PC-9 (cell line): ENCODE measurements at regions not wholly inside any gene's neighbourhood (a gene's known extent, or its start where the extent isn't known, plus 50 kb on each side); places are given as distances from the start of the nearest gene placed in this dataset.

Experiments
- BruUV-seq: library from RNA; stranded (reverse); fragments of 400-500 nt; replicated peaks from 2 replicates; lab custom pipeline; 2021; lab: Mats Ljungman, UMichigan
- CTCF ChIA-PET: fragments of 300-600 bp; sonication (Branson Sonifier 250); formaldehyde crosslinking; loops from one replicate; lab custom pipeline; 2022; ENCODE audit warnings: antibody characterized with exemption; lab: Charles Lee
- POLR2A ChIA-PET: fragments of 300-600 bp; sonication (Branson Sonifier 250); formaldehyde crosslinking; loops from one replicate; lab custom pipeline; 2022; ENCODE audit warnings: antibody characterized with exemption; ENCODE audit not compliant: unreplicated experiment; lab: Charles Lee
- DNase-seq, 2 experiments: peaks; one replicate each; pipeline versions ENCODE4 v3.0.0 to v3.0.0-alpha.2; 2015 to 2022; ENCODE audit warnings: mixed read lengths in 1 of 2
- H2AFZ ChIP-seq: fragments of 200-600 bp; sonication (generic); 2 replicates; pipeline ENCODE4 v1.8.1; 2017; ENCODE audit warnings: antibody characterized with exemption
- H3F3A ChIP-seq: fragments of 200-600 bp; sonication (generic); 2 replicates; pipeline ENCODE4 v1.8.1; 2017; ENCODE audit warnings: antibody characterized with exemption, mild to moderate bottlenecking, low read depth; ENCODE audit not compliant: insufficient read depth
- H3K27ac ChIP-seq: fragments of 200-600 bp; sonication (generic); 2 replicates; pipeline ENCODE4 v1.6.1; 2016; ENCODE audit warnings: mixed run types
- H3K27me3 ChIP-seq: fragments of 200-600 bp; sonication (generic); 2 replicates; pipeline ENCODE4 v1.6.1; 2016; ENCODE audit warnings: low read depth, mixed run types; ENCODE audit not compliant: insufficient read depth
- H3K36me3 ChIP-seq: fragments of 200-600 bp; sonication (generic); 2 replicates; pipeline ENCODE4 v1.6.1; 2016; ENCODE audit warnings: low read depth, mixed run types
- H3K4me1 ChIP-seq: fragments of 200-600 bp; sonication (generic); replicated peaks from 2 replicates; pipeline ENCODE4 v1.6.1; 2016; ENCODE audit warnings: mixed run types; ENCODE audit not compliant: insufficient read depth
- H3K4me2 ChIP-seq: fragments of 200-600 bp; sonication (generic); 2 replicates; pipeline ENCODE4 v1.6.1; 2017; ENCODE audit warnings: mixed run types
- H3K4me3 ChIP-seq: fragments of 200-600 bp; sonication (generic); 2 replicates; pipeline ENCODE4 v1.6.1; 2016; ENCODE audit warnings: mixed run types
- H3K79me2 ChIP-seq: fragments of 200-600 bp; sonication (generic); 2 replicates; pipeline ENCODE4 v1.6.1; 2017; ENCODE audit warnings: low read depth, mixed run types
- H3K9me2 ChIP-seq: fragments of 200-600 bp; sonication (generic); 2 replicates; pipeline ENCODE4 v1.8.1; 2017; ENCODE audit warnings: mild to moderate bottlenecking; ENCODE audit not compliant: insufficient read depth
- H3K9me3 ChIP-seq: fragments of 200-600 bp; sonication (generic); 2 replicates; pipeline ENCODE4 v1.8.1; 2016; ENCODE audit warnings: low read depth; ENCODE audit not compliant: insufficient read depth
- H4K20me1 ChIP-seq: fragments of 200-600 bp; sonication (generic); 2 replicates; pipeline ENCODE4 v1.8.1; 2017; ENCODE audit not compliant: insufficient read depth
- EZH2 ChIP-seq: fragments of 200-600 bp; sonication (generic); IDR thresholded peaks from 2 replicates; pipeline ENCODE4 v1.8.0; 2017; ENCODE audit warnings: antibody characterized with exemption, low read depth
- intact Hi-C: fragments of 100-400 bp; cut with micrococcal nuclease; formaldehyde crosslinking; loops from one replicate; pipeline ENCODE4 v1.10.0; 2022; ENCODE audit not compliant: unreplicated experiment
- TF ChIP-seq, protein P1 (sequence below): fragments of 200-600 bp; sonication (generic); conservative IDR thresholded peaks from 2 replicates; pipeline ENCODE4 v1.6.1; 2017; ENCODE audit warnings: mixed run types, antibody characterized with exemption, mild to moderate bottlenecking, moderate library complexity

DNA sequence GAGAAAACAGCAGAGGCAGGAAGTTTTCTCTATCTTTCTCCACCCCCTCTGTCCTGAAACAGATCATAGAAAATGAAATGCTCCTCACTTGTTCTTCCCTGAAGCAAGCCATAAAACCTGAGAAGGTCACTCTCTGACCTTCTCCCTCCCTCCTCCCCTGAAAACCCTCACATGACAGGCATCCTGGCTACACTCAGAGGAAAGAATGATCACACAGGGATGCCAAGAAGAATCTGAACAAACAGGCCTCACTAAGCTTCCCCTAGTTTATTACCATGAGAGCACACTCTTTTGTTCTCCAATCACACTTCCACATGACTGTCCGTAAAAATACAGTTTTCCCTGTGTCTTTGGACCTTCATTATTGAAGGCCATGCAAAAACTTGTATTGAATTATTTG is 300.1 kb downstream of the BUD13 start:
- DNase-seq: no peak
- no TSS peak for BruUV-seq
- no peak for TF ChIP-seq EZH2
- Histone ChIP-seq H3K27ac (no peak overlapping the region), H3F3A (no peaks in the 10 kb centered on the region), H3K79me2 (no peaks in the 10 kb centered on the region), H3K4me1 (no peaks in the 10 kb centered on the region), H3K9me2 (no peaks in the 10 kb centered on the region), H2AFZ (no peak overlapping the region), H3K4me2 (no peak overlapping the region), H3K27me3 (peaks cover 21% of the 10 kb centered on the region; the same call in 1 of the 2 replicates), H3K36me3 (no peaks in the 10 kb centered on the region), H3K4me3 (no peak overlapping the region), H3K9me3 (no peaks in the 10 kb centered on the region), H4K20me1 (no peaks in the 10 kb centered on the region)
- ChIA-PET CTCF (no interaction called here), POLR2A (no interaction called here)
- intact Hi-C loops: no loop called here

DNA sequence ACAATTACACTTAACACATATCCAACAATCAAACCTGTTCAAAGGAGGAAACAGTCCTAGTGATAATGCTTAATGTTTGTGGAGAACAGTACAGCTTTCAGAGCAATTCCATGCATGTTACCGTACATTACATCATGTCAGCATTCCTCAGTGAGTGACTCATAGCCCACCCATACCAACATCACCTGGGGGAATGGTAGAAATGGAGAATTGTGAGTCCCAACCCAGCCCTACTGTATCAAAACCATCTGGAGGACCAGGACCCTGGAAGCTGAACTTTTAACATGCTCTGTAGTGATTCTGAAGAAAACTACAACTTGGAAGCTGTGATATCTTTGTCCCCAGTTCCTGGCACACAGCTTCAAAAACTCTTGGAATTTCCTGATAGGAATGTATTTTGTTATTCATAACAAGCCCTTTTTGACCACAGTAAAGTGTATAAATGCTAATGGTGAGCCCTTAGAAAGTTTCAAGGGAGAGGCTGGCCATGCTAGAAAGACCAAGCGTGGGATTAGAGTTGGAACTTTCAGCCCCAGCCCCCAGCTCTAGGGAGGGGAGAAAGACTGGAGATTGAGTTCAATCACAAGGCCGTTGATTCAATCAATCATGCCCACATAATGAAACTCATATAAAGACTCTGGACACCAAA is 301.1 kb downstream of the BUD13 start:
- no peak overlapping the region for H3K4me2 ChIP-seq
- CTCF ChIA-PET: no interaction called here
- intact Hi-C loops: no loop called here

DNA sequence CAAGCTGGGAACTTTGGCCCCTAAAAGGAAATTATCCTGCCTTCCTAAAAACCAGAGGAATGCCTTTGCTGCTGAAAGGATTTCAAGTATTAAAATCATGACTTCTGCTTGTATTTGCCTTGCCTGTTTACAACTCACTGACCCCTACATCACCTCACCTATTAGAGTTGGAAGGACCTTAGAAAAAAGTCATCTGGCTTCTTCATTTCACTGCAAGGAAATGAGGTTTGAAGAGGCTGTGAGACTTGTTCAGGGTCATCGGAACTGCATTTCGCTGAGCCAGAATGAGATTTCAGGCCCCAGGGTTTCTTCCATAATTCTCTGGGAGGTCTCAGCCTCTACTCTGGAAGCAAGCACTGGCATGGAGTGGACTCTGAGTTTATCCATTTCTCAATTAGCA is 304.1 kb downstream of the BUD13 start:
- TF ChIP-seq, protein P1, sequence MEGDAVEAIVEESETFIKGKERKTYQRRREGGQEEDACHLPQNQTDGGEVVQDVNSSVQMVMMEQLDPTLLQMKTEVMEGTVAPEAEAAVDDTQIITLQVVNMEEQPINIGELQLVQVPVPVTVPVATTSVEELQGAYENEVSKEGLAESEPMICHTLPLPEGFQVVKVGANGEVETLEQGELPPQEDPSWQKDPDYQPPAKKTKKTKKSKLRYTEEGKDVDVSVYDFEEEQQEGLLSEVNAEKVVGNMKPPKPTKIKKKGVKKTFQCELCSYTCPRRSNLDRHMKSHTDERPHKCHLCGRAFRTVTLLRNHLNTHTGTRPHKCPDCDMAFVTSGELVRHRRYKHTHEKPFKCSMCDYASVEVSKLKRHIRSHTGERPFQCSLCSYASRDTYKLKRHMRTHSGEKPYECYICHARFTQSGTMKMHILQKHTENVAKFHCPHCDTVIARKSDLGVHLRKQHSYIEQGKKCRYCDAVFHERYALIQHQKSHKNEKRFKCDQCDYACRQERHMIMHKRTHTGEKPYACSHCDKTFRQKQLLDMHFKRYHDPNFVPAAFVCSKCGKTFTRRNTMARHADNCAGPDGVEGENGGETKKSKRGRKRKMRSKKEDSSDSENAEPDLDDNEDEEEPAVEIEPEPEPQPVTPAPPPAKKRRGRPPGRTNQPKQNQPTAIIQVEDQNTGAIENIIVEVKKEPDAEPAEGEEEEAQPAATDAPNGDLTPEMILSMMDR: no peak
- TF ChIP-seq EZH2: no peak
- Histone ChIP-seq H3K36me3 (no peaks in the 10 kb centered on the region), H3K27me3 (peaks cover 44% of the 10 kb centered on the region), H3K9me2 (no peaks in the 10 kb centered on the region), H3K27ac (no peak overlapping the region), H3K4me2 (no peak overlapping the region), H3K79me2 (no peaks in the 10 kb centered on the region), H4K20me1 (no peaks in the 10 kb centered on the region), H3K4me3 (no peak overlapping the region), H3K4me1 (no peaks in the 10 kb centered on the region), H2AFZ (no peak overlapping the region), H3K9me3 (no peaks in the 10 kb centered on the region), H3F3A (no peaks in the 10 kb centered on the region)
- DNase-seq: no peak
- intact Hi-C loops: no loop called here
- ChIA-PET CTCF (no interaction called here), POLR2A (no interaction called here)
- no TSS peak for BruUV-seq

More for the DNA sequence above, 301.1 kb downstream of the BUD13 start:
- no TSS peak for BruUV-seq
- Histone ChIP-seq H2AFZ (no peak overlapping the region), H3K9me2 (no peaks in the 10 kb centered on the region), H3K27ac (no peak overlapping the region), H3K4me3 (no peak overlapping the region), H3K36me3 (no peaks in the 10 kb centered on the region), H3F3A (no peaks in the 10 kb centered on the region), H3K79me2 (no peaks in the 10 kb centered on the region), H3K4me1 (no peaks in the 10 kb centered on the region), H3K27me3 (peaks cover 30% of the 10 kb centered on the region), H3K9me3 (no peaks in the 10 kb centered on the region), H4K20me1 (no peaks in the 10 kb centered on the region)
- POLR2A ChIA-PET: no interaction called here
- DNase-seq: no peak
- no peak for TF ChIP-seq EZH2
- TF ChIP-seq, protein P1: no peak

DNA sequence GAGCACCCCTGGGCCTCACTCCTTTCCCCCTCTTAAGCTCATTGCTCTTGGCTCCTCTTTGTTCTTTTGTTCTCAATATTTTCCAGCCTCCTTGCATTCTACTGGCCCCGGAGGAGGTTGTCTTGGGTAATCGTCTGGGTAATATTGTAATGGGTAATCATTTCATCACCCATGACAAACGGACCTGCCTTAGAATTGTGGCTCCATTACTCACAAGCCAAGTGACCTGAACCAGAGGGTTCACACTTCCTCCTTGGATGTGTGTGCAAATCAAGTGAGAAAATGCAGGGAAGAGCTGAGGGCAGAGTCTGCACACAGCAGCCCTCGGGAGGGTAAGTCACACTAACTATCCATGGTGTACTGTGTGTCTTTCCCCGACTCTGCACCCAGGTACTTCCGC is 305.0 kb downstream of the BUD13 start:
- Histone ChIP-seq H3K36me3 (no peaks in the 10 kb centered on the region), H3K79me2 (no peaks in the 10 kb centered on the region), H3K27ac (no peak overlapping the region), H2AFZ (no peak overlapping the region), H3F3A (no peaks in the 10 kb centered on the region), H3K9me2 (no peaks in the 10 kb centered on the region), H3K4me3 (no peak overlapping the region), H3K4me2 (no peak overlapping the region), H3K9me3 (no peaks in the 10 kb centered on the region), H4K20me1 (no peaks in the 10 kb centered on the region), H3K4me1 (no peaks in the 10 kb centered on the region), H3K27me3 (peaks cover 52% of the 10 kb centered on the region)
- CTCF ChIA-PET: no interaction called here
- POLR2A ChIA-PET: no interaction called here
- no peak for TF ChIP-seq EZH2
- TF ChIP-seq, protein P1: no peak
- BruUV-seq: no TSS peak
- DNase-seq: no peak
- intact Hi-C loops: no loop called here
